ENCODE measurements at regions not wholly inside any gene's neighbourhood (a gene's known extent, or its start where the extent isn't known, plus 50 kb on each side); places are given as distances from the start of the nearest gene placed in this dataset.

DNA sequence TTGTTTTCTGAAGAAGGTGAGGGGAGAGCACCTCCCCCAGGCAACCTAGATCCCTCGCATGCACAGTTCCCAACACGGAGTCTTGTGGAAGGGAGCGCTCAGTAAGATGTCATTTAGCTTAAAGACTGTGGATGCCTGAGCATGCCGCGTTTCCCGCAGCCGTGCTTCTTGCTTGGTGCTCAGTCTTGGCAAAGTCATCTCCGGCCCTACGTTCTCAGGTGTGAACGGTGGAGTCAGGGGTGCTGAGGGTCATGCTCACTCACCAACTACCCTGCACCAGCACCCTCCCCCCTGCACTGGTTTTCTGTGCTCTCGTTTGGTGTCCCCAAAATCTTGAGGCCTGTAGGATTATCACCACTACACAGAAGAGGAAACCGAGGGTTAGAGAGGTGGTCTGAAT, 202.1 kb downstream of the RHOU start:
- DNase-seq, result no peak
- no peak overlapping the region for H3K27ac ChIP-seq

DNA sequence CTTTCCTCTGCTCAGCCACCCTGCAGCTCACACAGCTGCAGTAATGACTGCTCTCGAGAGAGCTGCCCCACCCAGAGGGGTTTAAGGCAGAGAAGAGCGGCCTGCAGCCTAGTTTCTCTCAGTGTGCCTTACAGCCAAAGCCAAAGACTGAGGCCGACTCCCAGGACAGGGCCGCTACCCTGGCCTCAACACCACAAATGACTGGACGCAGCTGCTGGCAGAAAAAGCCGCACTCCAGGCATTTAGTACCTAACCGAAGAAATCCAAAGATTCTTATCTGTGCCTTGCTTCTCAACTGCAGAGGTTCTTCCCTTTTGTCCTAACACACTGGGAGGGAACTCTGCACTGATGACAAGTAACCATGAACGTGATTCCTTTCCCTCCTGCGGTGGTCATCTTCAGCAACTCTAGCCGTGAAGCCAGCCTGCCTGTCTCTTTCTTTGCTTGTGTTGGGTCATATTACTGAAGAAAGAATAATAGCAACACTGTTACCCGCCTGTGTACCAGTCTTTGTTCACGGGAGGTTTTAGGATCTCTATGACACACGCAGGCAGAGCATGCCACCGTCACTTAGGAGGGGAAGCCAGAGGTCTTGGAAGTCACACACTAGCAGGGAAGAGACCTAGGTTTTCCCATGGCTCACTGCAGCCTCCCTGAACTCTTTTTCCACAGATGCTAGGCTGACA, 202.7 kb downstream of the RHOU start:
- TF ChIP-seq, protein P1, sequence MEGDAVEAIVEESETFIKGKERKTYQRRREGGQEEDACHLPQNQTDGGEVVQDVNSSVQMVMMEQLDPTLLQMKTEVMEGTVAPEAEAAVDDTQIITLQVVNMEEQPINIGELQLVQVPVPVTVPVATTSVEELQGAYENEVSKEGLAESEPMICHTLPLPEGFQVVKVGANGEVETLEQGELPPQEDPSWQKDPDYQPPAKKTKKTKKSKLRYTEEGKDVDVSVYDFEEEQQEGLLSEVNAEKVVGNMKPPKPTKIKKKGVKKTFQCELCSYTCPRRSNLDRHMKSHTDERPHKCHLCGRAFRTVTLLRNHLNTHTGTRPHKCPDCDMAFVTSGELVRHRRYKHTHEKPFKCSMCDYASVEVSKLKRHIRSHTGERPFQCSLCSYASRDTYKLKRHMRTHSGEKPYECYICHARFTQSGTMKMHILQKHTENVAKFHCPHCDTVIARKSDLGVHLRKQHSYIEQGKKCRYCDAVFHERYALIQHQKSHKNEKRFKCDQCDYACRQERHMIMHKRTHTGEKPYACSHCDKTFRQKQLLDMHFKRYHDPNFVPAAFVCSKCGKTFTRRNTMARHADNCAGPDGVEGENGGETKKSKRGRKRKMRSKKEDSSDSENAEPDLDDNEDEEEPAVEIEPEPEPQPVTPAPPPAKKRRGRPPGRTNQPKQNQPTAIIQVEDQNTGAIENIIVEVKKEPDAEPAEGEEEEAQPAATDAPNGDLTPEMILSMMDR (IDR thresholded peaks at IDR 0.05; ENCODE audit: low read depth, low read length), result no peak

More for the DNA sequence above, 202.1 kb downstream of the RHOU start:
- no peaks in the 10 kb centered on the region for H3K9me3 ChIP-seq (ENCODE audit: severe bottlenecking)
- no peaks in the 10 kb centered on the region for H3K36me3 ChIP-seq
- H3K27me3 ChIP-seq (ENCODE audit: insufficient read depth, low read depth, severe bottlenecking), result no peaks in the 10 kb centered on the region
- TF ChIP-seq, protein P1 (IDR thresholded peaks at IDR 0.05; ENCODE audit: low read depth, low read length), result no peak
- no peak overlapping the region for H3K4me3 ChIP-seq (ENCODE audit: low read depth, low read length)

GRCh38 chr1:228938537-228938901, 203.2 kb downstream of the RHOU start:
- DNase-seq, result peak; percentile 9

More for the DNA sequence above, 202.7 kb downstream of the RHOU start:
- Histone ChIP-seq H3K9me3 (ENCODE audit: severe bottlenecking) (no peaks in the 10 kb centered on the region), H3K27me3 (ENCODE audit: insufficient read depth, low read depth, severe bottlenecking) (no peaks in the 10 kb centered on the region), H3K4me3 (ENCODE audit: low read depth, low read length) (no peak overlapping the region), H3K27ac (no peak overlapping the region), H3K36me3 (no peaks in the 10 kb centered on the region)
- DNase-seq, result no peak

DNA sequence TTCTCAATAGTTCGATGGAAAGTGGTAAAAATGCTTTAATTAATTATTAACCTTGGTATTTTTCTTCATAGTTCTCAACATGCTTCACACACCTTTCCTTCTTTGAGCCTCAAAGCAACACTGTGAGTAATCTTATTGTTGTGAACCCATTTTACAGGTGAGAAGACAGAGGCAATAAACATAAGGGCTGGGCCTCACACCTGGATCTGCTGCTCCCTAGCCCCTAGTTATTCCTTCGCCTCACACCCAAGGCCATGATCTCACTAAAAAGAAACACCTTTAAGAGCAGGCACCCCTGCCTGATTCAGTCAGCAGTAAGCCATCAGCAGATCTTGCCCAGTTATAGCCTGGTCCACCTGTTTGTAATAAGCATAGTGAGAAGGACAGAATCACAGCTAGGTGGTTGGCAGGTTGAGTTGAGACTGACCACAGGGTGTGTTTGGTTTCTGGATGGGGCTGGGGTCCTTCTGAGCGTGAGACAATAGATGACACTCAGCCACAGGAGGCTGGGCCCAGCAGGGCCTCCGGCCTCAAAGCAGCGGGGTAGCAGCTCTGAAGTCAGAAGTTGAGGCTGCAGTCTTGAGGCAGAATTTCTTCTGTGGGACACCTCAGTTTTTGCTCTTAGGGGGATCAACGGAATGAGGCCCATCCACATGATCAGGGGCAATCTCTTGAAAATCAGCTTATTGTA, 203.9 kb downstream of the RHOU start:
- no peaks in the 10 kb centered on the region for H3K27me3 ChIP-seq (ENCODE audit: insufficient read depth, low read depth, severe bottlenecking)
- no peak overlapping the region for H3K4me3 ChIP-seq (ENCODE audit: low read depth, low read length)
- no peak for DNase-seq
- H3K9me3 ChIP-seq (ENCODE audit: severe bottlenecking), result no peaks in the 10 kb centered on the region
- H3K36me3 ChIP-seq, result no peaks in the 10 kb centered on the region
- H3K27ac ChIP-seq, result no peak overlapping the region
- TF ChIP-seq, protein P1 (IDR thresholded peaks at IDR 0.05; ENCODE audit: low read depth, low read length), result no peak

More at GRCh38 chr1:228938537-228938901, 203.2 kb downstream of the RHOU start:
- H3K27me3 ChIP-seq (ENCODE audit: insufficient read depth, low read depth, severe bottlenecking), result no peaks in the 10 kb centered on the region
- H3K9me3 ChIP-seq (ENCODE audit: severe bottlenecking), result no peaks in the 10 kb centered on the region
- no peaks in the 10 kb centered on the region for H3K36me3 ChIP-seq
- TF ChIP-seq, protein P1 (IDR thresholded peaks at IDR 0.05; ENCODE audit: low read depth, low read length), result no peak
- no peak overlapping the region for H3K27ac ChIP-seq
- H3K4me3 ChIP-seq (ENCODE audit: low read depth, low read length), result no peak overlapping the region

DNA sequence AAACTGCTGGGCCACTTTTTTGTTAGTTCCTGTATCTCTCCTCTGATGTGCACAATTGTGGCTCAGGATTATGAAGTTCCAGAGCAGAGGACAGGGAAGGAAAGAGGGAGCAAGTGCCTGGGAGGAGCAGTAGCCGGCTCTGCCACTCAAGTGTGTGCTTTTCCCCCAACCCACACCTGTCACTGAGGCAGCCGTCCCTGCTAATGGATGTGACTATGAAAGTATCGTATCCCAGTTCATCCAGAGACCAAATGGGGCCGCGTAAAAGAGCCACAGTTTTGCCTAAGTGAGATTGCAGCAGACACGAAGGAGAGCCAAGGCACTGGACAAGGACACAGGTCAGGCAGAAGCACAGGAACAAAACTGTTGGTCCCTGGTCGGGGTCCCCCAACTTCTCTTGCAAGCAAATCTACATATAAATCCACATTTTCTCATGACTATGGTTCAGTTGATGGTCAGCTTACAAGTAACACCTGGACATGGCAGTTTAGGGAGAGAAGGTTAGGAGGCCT, 204.7 kb downstream of the RHOU start:
- H3K4me3 ChIP-seq (ENCODE audit: low read depth, low read length), result no peak overlapping the region
- no peaks in the 10 kb centered on the region for H3K9me3 ChIP-seq (ENCODE audit: severe bottlenecking)
- no peaks in the 10 kb centered on the region for H3K27me3 ChIP-seq (ENCODE audit: insufficient read depth, low read depth, severe bottlenecking)
- H3K27ac ChIP-seq, result no peak overlapping the region
- no peaks in the 10 kb centered on the region for H3K36me3 ChIP-seq
- no peak for DNase-seq
- TF ChIP-seq, protein P1 (IDR thresholded peaks at IDR 0.05; ENCODE audit: low read depth, low read length), result no peak
